ENCODE measurements at regions not wholly inside any gene's neighbourhood (a gene's known extent, or its start where the extent isn't known, plus 50 kb on each side); places are given as distances from the start of the nearest gene placed in this dataset.
"Not testable (repeated sequence)": the region's sequence is repeated elsewhere in the genome, so short reads cannot be mapped to it uniquely, and the experiment has no call there.

- H3K4me2 ChIP-seq (ENCODE audit: low read depth, low read length); dilution Hi-C loops (cut with HindIII; ENCODE audit: low sequenced_read_pairs, unreplicated experiment); H2BK120ac ChIP-seq (ENCODE audit: low read depth, low read length); CTCF ChIA-PET; H2BK5ac ChIP-seq (ENCODE audit: low read depth, low read length, poor library complexity, severe bottlenecking); H3K27me3 ChIP-seq (ENCODE audit: control insufficient read depth, insufficient read depth, low read length); H3K9me1 ChIP-seq (ENCODE audit: insufficient read depth, low read length); H3K79me1 ChIP-seq (ENCODE audit: low read depth in 1 of 2, low read length in 2 of 2); intact Hi-C loops (cut with micrococcal nuclease); in situ Hi-C loops (cut with MboI; ENCODE audit: low sequenced_read_pairs); H3K23ac ChIP-seq (ENCODE audit: low read depth, low read length); H3K18ac ChIP-seq (ENCODE audit: low read depth, low read length); H3K9me3 ChIP-seq (ENCODE audit: control insufficient read depth, insufficient read depth, low read length); H3K14ac ChIP-seq (replicated peaks; ENCODE audit: low read depth, low read length); H2BK15ac ChIP-seq (ENCODE audit: low read depth, low read length); H4K8ac ChIP-seq (ENCODE audit: low read depth in 2 of 2, low read length in 2 of 2); H3K4me3 ChIP-seq (ENCODE audit: insufficient read depth, low read depth, low read length); H4K5ac ChIP-seq (ENCODE audit: low read depth, low read length); H2BK20ac ChIP-seq (ENCODE audit: low read depth, low read length); H4K91ac ChIP-seq (ENCODE audit: insufficient read depth, low read depth, low read length); H3K9ac ChIP-seq (ENCODE audit: low read depth, low read length); H2AFZ ChIP-seq (replicated peaks; ENCODE audit: low read length, poor library complexity); BruUV-seq (replicated peaks); H4K20me1 ChIP-seq (ENCODE audit: insufficient read depth, low read length); H3K36me3 ChIP-seq (ENCODE audit: control insufficient read depth, insufficient read depth, low read length); H2AK5ac ChIP-seq (ENCODE audit: low read depth, low read length); H3K4me1 ChIP-seq (ENCODE audit: control insufficient read depth, insufficient read depth, low read length); ATAC-seq (ENCODE audit: low read depth); H3K27ac ChIP-seq (ENCODE audit: insufficient read depth, low read length); DNase-seq; POLR2A ChIA-PET (ENCODE audit: unreplicated experiment); H3K56ac ChIP-seq (ENCODE audit: extremely low read depth, insufficient read depth, low read length); H2AK9ac ChIP-seq (replicated peaks; ENCODE audit: low read depth, low read length, poor library complexity); H3K4ac ChIP-seq (ENCODE audit: low read depth, low read length): not testable (repeated sequence)
- whole genome bisulfite sequencing, 2 experiments (ENCODE audit: extremely low coverage in 2 of 2, insufficient read length in 1 of 2) = no CpG with 5 or more reads among the region's 3 CpGs
These were observed 153.2 kb downstream of the KBTBD2 start for GRCh38 chr7:32738390-32738789.

GRCh38 chr7:32732767-32733166 lies 158.8 kb downstream of the KBTBD2 start:
- H3K56ac ChIP-seq (ENCODE audit: extremely low read depth, insufficient read depth, low read length); H2AK9ac ChIP-seq (replicated peaks; ENCODE audit: low read depth, low read length, poor library complexity); H3K9ac ChIP-seq (ENCODE audit: low read depth, low read length); CTCF ChIA-PET; H3K4ac ChIP-seq (ENCODE audit: low read depth, low read length); ATAC-seq (ENCODE audit: low read depth); DNase-seq; in situ Hi-C loops (cut with MboI; ENCODE audit: low sequenced_read_pairs); H3K4me3 ChIP-seq (ENCODE audit: insufficient read depth, low read depth, low read length); H4K91ac ChIP-seq (ENCODE audit: insufficient read depth, low read depth, low read length); dilution Hi-C loops (cut with HindIII; ENCODE audit: low sequenced_read_pairs, unreplicated experiment); BruUV-seq (replicated peaks); H4K20me1 ChIP-seq (ENCODE audit: insufficient read depth, low read length); H2BK20ac ChIP-seq (ENCODE audit: low read depth, low read length); H3K79me1 ChIP-seq (ENCODE audit: low read depth in 1 of 2, low read length in 2 of 2); H3K18ac ChIP-seq (ENCODE audit: low read depth, low read length); H2AK5ac ChIP-seq (ENCODE audit: low read depth, low read length); H3K9me1 ChIP-seq (ENCODE audit: insufficient read depth, low read length); H4K8ac ChIP-seq (ENCODE audit: low read depth in 2 of 2, low read length in 2 of 2); H3K9me3 ChIP-seq (ENCODE audit: control insufficient read depth, insufficient read depth, low read length); H2BK5ac ChIP-seq (ENCODE audit: low read depth, low read length, poor library complexity, severe bottlenecking); H3K36me3 ChIP-seq (ENCODE audit: control insufficient read depth, insufficient read depth, low read length); H2BK15ac ChIP-seq (ENCODE audit: low read depth, low read length); H4K5ac ChIP-seq (ENCODE audit: low read depth, low read length); H3K4me2 ChIP-seq (ENCODE audit: low read depth, low read length); H3K27me3 ChIP-seq (ENCODE audit: control insufficient read depth, insufficient read depth, low read length); intact Hi-C loops (cut with micrococcal nuclease); H2AFZ ChIP-seq (replicated peaks; ENCODE audit: low read length, poor library complexity); H3K23ac ChIP-seq (ENCODE audit: low read depth, low read length); H3K14ac ChIP-seq (replicated peaks; ENCODE audit: low read depth, low read length); H3K27ac ChIP-seq (ENCODE audit: insufficient read depth, low read length); H3K4me1 ChIP-seq (ENCODE audit: control insufficient read depth, insufficient read depth, low read length); POLR2A ChIA-PET (ENCODE audit: unreplicated experiment); H2BK120ac ChIP-seq (ENCODE audit: low read depth, low read length): not testable (repeated sequence)
- no CpG with 5 or more reads among the region's 4 CpGs for WGBS, 2 experiments (ENCODE audit: extremely low coverage in 2 of 2, insufficient read length in 1 of 2)
